Ishikawa (cell line): ENCODE measurements at regions not wholly inside any gene's neighbourhood (a gene's known extent, or its start where the extent isn't known, plus 50 kb on each side); places are given as distances from the start of the nearest gene placed in this dataset.

Experiments used
- CEBPB ChIP-seq: IDR thresholded peaks from 2 replicates; pipeline ENCODE4 v1.6.1; 2012
- CREB1 ChIP-seq: IDR thresholded peaks from 2 replicates; pipeline ENCODE4 v1.6.1; 2012; ENCODE audit warnings: low read depth
- EGR1 ChIP-seq: IDR thresholded peaks from 2 replicates; pipeline ENCODE4 v1.6.1; 2012
- FOXM1 ChIP-seq: IDR thresholded peaks from 2 replicates; pipeline ENCODE4 v1.6.1; 2012; ENCODE audit warnings: low read depth, borderline replicate concordance
- NFIC ChIP-seq: IDR thresholded peaks from 2 replicates; pipeline ENCODE4 v1.6.1; 2012
- RAD21 ChIP-seq: IDR thresholded peaks from 2 replicates; pipeline ENCODE4 v1.6.1; 2012; ENCODE audit warnings: low read depth
- TAF1 ChIP-seq: IDR thresholded peaks from 2 replicates; pipeline ENCODE4 v1.6.1; 2012; ENCODE audit warnings: low read depth, mild to moderate bottlenecking
- YY1 ChIP-seq: IDR thresholded peaks from 2 replicates; pipeline ENCODE4 v1.6.1; 2012; ENCODE audit warnings: low read depth
- TF ChIP-seq, protein P1 (sequence below): IDR thresholded peaks from 2 replicates; pipeline ENCODE4 v1.6.1; 2012
- TF ChIP-seq, protein P2 (sequence below): IDR thresholded peaks from 2 replicates; pipeline ENCODE4 v1.6.1; 2012; ENCODE audit warnings: low read depth, mild to moderate bottlenecking

DNA sequence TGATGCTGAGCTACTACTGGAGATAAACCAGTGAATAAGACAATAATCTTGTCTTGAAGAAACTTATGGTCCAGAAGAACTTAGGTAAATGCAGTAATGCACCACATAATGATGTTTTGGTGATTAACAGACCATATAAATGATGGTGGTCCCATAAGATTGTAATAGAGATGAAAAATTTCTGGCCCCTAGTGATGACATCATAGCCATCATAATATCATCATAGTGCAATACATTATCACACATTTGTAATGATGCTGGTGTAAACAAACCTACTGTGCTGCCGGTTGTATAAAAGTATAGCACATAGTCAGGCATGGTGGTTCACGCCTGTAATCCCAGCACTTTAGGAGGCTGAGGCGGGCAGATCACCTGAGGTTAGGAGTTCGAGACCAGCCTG is 846.8 kb downstream of the FSTL5 start:
- TF ChIP-seq CREB1 (no peak), FOXM1 (no peak), CEBPB (no peak), RAD21 (no peak), TAF1 (no peak), EGR1 (no peak), NFIC (no peak), YY1 (no peak)
- TF ChIP-seq, protein P1, sequence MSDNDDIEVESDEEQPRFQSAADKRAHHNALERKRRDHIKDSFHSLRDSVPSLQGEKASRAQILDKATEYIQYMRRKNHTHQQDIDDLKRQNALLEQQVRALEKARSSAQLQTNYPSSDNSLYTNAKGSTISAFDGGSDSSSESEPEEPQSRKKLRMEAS: no peak
- TF ChIP-seq, protein P2, sequence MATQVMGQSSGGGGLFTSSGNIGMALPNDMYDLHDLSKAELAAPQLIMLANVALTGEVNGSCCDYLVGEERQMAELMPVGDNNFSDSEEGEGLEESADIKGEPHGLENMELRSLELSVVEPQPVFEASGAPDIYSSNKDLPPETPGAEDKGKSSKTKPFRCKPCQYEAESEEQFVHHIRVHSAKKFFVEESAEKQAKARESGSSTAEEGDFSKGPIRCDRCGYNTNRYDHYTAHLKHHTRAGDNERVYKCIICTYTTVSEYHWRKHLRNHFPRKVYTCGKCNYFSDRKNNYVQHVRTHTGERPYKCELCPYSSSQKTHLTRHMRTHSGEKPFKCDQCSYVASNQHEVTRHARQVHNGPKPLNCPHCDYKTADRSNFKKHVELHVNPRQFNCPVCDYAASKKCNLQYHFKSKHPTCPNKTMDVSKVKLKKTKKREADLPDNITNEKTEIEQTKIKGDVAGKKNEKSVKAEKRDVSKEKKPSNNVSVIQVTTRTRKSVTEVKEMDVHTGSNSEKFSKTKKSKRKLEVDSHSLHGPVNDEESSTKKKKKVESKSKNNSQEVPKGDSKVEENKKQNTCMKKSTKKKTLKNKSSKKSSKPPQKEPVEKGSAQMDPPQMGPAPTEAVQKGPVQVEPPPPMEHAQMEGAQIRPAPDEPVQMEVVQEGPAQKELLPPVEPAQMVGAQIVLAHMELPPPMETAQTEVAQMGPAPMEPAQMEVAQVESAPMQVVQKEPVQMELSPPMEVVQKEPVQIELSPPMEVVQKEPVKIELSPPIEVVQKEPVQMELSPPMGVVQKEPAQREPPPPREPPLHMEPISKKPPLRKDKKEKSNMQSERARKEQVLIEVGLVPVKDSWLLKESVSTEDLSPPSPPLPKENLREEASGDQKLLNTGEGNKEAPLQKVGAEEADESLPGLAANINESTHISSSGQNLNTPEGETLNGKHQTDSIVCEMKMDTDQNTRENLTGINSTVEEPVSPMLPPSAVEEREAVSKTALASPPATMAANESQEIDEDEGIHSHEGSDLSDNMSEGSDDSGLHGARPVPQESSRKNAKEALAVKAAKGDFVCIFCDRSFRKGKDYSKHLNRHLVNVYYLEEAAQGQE: no peak
